ENCODE measurements at regions not wholly inside any gene's neighbourhood (a gene's known extent, or its start where the extent isn't known, plus 50 kb on each side); places are given as distances from the start of the nearest gene placed in this dataset.
"Not testable (repeated sequence)": the region's sequence is repeated elsewhere in the genome, so short reads cannot be mapped to it uniquely, and the experiment has no call there.

GRCh38 chr5:136446565-136446964 is 81.2 kb upstream of the TRPC7 start:
- H3K4me3 ChIP-seq (ENCODE audit: low read depth, low read length), result no peak overlapping the region
- no peaks in the 10 kb centered on the region for H3K27me3 ChIP-seq (ENCODE audit: control insufficient read depth, insufficient read depth, low read length)
- CTCF ChIA-PET, result no interaction called here
- H3K27ac ChIP-seq (ENCODE audit: low read depth, low read length), result no peak overlapping the region
- no peak for DNase-seq (ENCODE audit: low read depth, low spot score)
- POLR2A ChIA-PET, result no interaction called here
- peaks cover 11% of the 10 kb centered on the region for H3K9me3 ChIP-seq (ENCODE audit: control insufficient read depth, insufficient read depth, low read length)
- no peak for TF ChIP-seq CTCF (IDR thresholded peaks at IDR 0.05; ENCODE audit: low read depth, low read length)

GRCh38 chr5:136444099-136444498 is 78.8 kb upstream of the TRPC7 start:
- H3K4me3 ChIP-seq (ENCODE audit: low read depth, low read length); POLR2A ChIA-PET; H3K27me3 ChIP-seq (ENCODE audit: control insufficient read depth, insufficient read depth, low read length); H3K27ac ChIP-seq (ENCODE audit: low read depth, low read length); DNase-seq (ENCODE audit: low read depth, low spot score): not testable (repeated sequence)
- peaks cover 11% of the 10 kb centered on the region for H3K9me3 ChIP-seq (ENCODE audit: control insufficient read depth, insufficient read depth, low read length)
- CTCF ChIA-PET, result interaction anchor here (0.6 kb wide), 1 partner anchor 271 kb away, joined by 3 read pairs; no protein-coding TSS in a partner anchor

GRCh38 chr5:136439367-136439766 is 74.0 kb upstream of the TRPC7 start:
- TF ChIP-seq CTCF (IDR thresholded peaks at IDR 0.05; ENCODE audit: low read depth, low read length), result no peak
- Histone ChIP-seq H3K9me3 (ENCODE audit: control insufficient read depth, insufficient read depth, low read length) (peaks cover 6% of the 10 kb centered on the region), H3K27ac (ENCODE audit: low read depth, low read length) (no peak overlapping the region), H3K27me3 (ENCODE audit: control insufficient read depth, insufficient read depth, low read length) (no peaks in the 10 kb centered on the region), H3K4me3 (ENCODE audit: low read depth, low read length) (no peak overlapping the region)
- CTCF ChIA-PET, result no interaction called here
- no peak for DNase-seq (ENCODE audit: low read depth, low spot score)
- POLR2A ChIA-PET, result no interaction called here

GRCh38 chr5:136435946-136436543 is 70.7 kb upstream of the TRPC7 start:
- H3K4me3 ChIP-seq (ENCODE audit: low read depth, low read length), result no peak overlapping the region
- no peaks in the 10 kb centered on the region for H3K9me3 ChIP-seq (ENCODE audit: control insufficient read depth, insufficient read depth, low read length)
- ChIA-PET CTCF (no interaction called here), POLR2A (no interaction called here)
- no peak for DNase-seq (ENCODE audit: low read depth, low spot score)
- no peak overlapping the region for H3K27ac ChIP-seq (ENCODE audit: low read depth, low read length)
- TF ChIP-seq CTCF (IDR thresholded peaks at IDR 0.05; ENCODE audit: low read depth, low read length), result no peak
- no peaks in the 10 kb centered on the region for H3K27me3 ChIP-seq (ENCODE audit: control insufficient read depth, insufficient read depth, low read length)

GRCh38 chr5:136434795-136435194 is 69.5 kb upstream of the TRPC7 start:
- no peak for DNase-seq (ENCODE audit: low read depth, low spot score)
- TF ChIP-seq CTCF (IDR thresholded peaks at IDR 0.05; ENCODE audit: low read depth, low read length), result no peak
- Histone ChIP-seq H3K27me3 (ENCODE audit: control insufficient read depth, insufficient read depth, low read length) (no peaks in the 10 kb centered on the region), H3K9me3 (ENCODE audit: control insufficient read depth, insufficient read depth, low read length) (no peaks in the 10 kb centered on the region), H3K27ac (ENCODE audit: low read depth, low read length) (no peak overlapping the region), H3K4me3 (ENCODE audit: low read depth, low read length) (no peak overlapping the region)
- ChIA-PET POLR2A (no interaction called here), CTCF (no interaction called here)

- no peak overlapping the region for H3K27ac ChIP-seq (ENCODE audit: low read depth, low read length)
- H3K9me3 ChIP-seq (ENCODE audit: control insufficient read depth, insufficient read depth, low read length), result no peaks in the 10 kb centered on the region
- CTCF ChIA-PET, result no interaction called here
- no peak for TF ChIP-seq CTCF (IDR thresholded peaks at IDR 0.05; ENCODE audit: low read depth, low read length)
- no peak overlapping the region for H3K4me3 ChIP-seq (ENCODE audit: low read depth, low read length)
- no peak for DNase-seq (ENCODE audit: low read depth, low spot score)
- no peaks in the 10 kb centered on the region for H3K27me3 ChIP-seq (ENCODE audit: control insufficient read depth, insufficient read depth, low read length)
- POLR2A ChIA-PET, result no interaction called here
Measured at GRCh38 chr5:136432705-136433104, 67.4 kb upstream of the TRPC7 start.
